ENCODE measurements at regions not wholly inside any gene's neighbourhood (a gene's known extent, or its start where the extent isn't known, plus 50 kb on each side); places are given as distances from the start of the nearest gene placed in this dataset.
A peak's percentile ranks its signal among the peaks of the same experiment; 100 is the strongest.
"Not testable (repeated sequence)": the region's sequence is repeated elsewhere in the genome, so short reads cannot be mapped to it uniquely, and the experiment has no call there.

GRCh38 chr6:27133281-27134227 is 113.9 kb upstream of the PRSS16 start:
- DNase-seq (ENCODE audit: low read depth in 1 of 2, low spot score in 1 of 2): peak; percentile 38 to 45

DNA sequence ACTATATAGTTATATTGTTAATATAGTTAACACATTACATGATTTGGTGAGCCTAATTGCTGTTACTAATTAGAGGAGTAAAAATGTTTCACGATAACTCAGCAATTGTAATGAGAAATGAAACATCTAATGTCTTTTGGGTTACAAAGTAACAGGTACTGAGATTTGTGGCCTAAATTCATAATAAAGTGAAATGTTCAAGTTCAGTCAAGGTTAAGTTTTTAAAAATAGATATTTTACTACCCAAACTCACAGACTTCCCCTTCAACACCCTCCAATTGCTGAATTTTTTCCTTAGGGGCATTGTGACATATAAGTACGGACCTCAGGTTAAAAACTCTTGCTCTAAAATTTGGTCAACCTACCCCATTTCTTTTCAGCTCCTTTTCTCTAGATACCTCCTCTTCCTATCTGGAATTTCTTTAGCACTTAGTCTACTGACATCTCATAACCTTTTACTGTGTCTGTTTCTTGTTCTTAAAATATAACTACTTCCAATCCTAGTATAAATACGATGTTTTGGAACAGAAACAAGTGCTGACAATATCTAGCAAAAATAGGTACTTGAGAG is 112.3 kb upstream of the PRSS16 start:
- DNase-seq (ENCODE audit: low read depth in 1 of 2, low spot score in 1 of 2): no peak

DNA sequence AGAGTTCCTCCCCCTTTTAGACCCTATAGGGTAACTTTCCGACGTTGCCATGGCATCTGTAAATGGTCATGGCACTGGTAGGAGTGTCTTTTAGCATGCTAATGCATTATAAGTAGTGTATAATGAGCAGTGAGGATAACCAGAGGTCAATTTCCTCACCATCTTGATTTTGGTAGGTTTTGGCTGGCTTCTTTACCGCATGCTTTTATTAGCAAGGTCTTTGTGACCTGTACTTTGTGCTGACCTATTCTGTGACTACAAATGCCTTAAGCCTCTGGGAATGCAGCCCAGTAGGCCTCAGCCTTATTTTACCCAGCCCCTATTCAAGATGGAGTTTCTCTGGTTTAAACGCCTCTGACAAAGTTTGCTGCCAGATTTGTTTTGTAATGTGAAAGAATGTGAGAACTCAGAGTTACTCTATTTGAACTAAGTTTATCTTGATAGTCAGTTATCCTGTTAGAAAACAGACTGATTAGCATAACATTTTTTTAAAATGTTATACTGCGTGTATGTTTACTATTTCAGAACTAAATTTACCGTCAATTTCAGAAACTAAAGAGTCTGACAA is 111.3 kb upstream of the PRSS16 start:
- DNase-seq (ENCODE audit: low read depth in 1 of 2, low spot score in 1 of 2): no peak

GRCh38 chr6:27136978-27137814 is 110.3 kb upstream of the PRSS16 start:
- no peak for DNase-seq (ENCODE audit: low read depth in 1 of 2, low spot score in 1 of 2)

GRCh38 chr6:27138406-27138805 is 109.1 kb upstream of the PRSS16 start:
- DNase-seq (ENCODE audit: low read depth in 1 of 2, low spot score in 1 of 2): no peak

DNA sequence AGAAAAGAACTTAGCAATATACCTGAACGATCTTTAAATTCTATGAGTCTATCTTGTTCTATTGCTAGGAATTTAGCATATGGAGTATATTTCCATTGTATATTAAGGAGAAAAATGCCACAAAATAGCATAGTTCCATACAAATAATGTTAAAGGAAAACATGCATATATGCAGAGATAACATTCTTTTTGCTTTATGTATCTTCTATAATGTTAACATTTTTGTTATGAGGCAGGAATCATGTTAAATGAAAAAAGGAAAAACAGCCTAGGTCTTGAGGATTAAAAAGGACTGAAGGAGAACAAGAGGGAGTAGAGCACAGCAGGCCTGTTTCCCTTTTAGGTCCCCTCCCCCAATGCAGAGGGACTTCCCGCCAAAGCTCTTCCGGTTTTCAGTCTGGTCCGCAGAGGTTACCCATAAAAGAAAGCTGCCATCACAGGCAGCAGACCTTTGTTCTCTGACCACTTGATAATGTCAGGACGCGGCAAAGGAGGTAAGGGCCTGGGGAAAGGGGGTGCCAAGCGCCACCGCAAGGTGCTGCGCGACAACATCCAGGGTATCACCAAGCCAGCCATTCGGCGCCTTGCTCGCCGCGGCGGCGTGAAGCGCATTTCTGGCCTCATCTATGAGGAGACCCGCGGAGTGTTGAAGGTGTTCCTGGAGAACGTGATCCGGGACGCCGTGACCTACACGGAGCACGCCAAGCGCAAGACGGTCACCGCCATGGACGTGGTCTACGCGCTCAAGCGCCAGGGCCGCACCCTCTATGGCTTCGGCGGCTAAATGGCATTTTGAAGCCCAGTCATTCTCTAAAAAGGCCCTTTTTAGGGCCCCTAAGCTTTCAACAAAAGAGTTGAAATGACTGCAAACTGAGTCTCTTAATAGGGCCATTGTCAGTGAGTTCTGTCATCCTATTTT is 108.4 kb upstream of the PRSS16 start:
- peak; percentile 24 to 33 for DNase-seq (ENCODE audit: low read depth in 1 of 2, low spot score in 1 of 2)

GRCh38 chr6:27139756-27140579 is 107.5 kb upstream of the PRSS16 start:
- DNase-seq (ENCODE audit: low read depth in 1 of 2, low spot score in 1 of 2): no peak

DNA sequence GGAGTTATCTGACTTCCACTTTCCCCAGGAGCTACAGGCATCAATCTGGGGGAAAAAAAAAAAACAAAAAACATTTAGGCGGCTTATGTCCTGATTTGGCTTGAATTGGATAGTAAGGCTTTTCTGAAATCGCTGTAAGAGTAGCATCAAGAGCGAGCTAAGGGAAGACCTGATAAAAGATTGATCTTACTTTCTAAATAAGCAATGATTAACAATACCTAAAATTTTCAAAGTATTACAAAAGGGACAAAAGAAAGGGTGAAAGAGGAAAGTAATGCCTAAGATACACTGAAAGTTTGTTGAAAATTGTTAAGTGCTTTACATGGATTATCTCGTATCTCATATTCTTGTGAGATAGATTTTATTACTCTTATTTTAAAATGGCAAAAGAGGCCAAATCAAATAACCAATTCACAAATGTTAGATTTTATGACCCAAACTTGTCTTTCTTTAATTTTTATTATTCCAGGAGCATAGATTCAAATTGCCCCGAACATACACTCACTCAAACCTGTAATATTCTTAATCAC is 106.4 kb upstream of the PRSS16 start:
- DNase-seq (ENCODE audit: low read depth in 1 of 2, low spot score in 1 of 2): no peak

GRCh38 chr6:27141529-27142015 is 105.9 kb upstream of the PRSS16 start:
- DNase-seq (ENCODE audit: low read depth in 1 of 2, low spot score in 1 of 2): no peak

DNA sequence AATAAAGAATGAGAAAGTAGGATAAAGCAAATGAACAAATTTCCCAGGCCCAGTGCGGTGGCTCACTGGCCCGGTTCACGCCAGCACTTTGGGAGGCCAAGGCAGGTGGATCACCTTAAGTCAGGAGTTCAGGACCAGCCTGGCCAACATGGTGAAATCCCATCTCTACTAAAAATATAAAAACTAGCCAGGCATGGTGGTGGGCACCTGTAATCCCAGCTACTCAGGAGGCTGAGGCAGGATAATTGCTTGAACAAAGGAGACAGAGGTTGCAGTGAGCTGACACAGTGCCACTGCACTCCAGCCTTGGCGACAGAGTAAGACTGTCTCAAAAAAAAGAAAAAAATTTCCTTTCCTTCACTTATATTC is 104.5 kb upstream of the PRSS16 start:
- not testable (repeated sequence) for DNase-seq (ENCODE audit: low read depth in 1 of 2, low spot score in 1 of 2)

DNA sequence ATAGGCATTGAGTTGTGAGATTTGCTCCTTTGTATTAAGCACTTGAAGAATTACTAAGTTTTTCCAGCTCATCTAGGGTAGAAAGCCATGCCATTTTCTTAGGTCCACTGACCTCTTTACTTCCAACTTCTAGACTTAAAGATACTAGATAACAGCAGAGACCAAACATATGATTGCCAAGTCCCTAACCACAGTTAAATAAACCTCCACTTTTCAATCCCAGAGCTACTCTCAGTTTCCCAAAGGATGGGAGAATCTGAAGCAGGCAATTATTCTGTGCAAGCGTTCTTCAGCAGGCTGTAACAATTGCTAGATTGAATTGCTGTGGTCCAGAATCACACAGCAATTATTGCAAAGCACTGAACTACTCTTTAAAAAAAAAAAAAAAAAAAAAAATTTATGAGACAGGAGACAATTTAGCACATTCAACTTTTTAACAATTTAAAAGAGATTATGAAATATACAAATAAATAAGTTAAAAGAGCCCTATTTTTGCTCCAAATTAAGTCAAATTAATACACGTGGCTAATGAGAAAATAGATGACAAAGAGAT is 104.0 kb upstream of the PRSS16 start:
- no peak for DNase-seq (ENCODE audit: low read depth in 1 of 2, low spot score in 1 of 2)

- DNase-seq (ENCODE audit: low read depth in 1 of 2, low spot score in 1 of 2): no peak
Observed at GRCh38 chr6:27144740-27145079, 102.8 kb upstream of the PRSS16 start.

- DNase-seq (ENCODE audit: low read depth in 1 of 2, low spot score in 1 of 2): peak in 1 of 2 donors; percentile 43
Observed at GRCh38 chr6:27145731-27146455, 101.6 kb upstream of the PRSS16 start.

- not testable (repeated sequence) for DNase-seq (ENCODE audit: low read depth in 1 of 2, low spot score in 1 of 2)
Observed at GRCh38 chr6:27146456-27146705, 101.1 kb upstream of the PRSS16 start.

DNA sequence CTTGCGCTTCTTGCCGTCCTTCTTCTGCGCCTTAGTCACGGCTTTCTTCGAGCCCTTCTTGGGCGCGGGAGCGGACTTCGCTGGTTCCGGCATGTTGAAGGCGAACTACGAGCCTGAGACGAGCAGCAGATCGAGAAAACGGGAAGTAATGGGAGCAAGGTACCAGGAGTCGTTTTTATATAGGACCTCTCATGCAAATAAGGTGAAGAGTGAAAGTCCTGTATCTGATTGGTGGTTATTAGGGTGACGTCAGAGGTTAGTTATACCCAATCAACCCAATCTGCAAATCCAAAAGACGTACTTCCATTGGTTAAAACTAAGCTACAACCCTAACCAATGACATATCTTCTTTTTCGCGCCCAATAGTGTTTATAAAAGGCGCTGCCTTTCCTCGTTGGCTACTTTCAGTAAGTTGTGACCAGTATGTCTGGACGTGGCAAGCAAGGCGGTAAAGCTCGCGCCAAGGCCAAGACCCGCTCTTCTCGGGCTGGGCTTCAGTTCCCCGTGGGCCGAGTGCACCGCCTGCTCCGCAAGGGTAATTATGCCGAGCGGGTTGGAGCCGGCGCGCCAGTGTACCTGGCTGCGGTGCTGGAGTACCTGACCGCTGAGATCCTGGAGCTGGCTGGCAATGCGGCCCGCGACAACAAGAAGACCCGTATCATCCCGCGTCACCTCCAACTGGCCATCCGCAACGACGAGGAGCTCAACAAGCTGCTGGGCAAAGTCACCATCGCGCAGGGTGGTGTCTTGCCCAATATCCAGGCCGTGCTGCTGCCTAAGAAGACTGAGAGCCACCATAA is 100.6 kb upstream of the PRSS16 start:
- peak; percentile 55 to 57 for DNase-seq (ENCODE audit: low read depth in 1 of 2, low spot score in 1 of 2)

DNA sequence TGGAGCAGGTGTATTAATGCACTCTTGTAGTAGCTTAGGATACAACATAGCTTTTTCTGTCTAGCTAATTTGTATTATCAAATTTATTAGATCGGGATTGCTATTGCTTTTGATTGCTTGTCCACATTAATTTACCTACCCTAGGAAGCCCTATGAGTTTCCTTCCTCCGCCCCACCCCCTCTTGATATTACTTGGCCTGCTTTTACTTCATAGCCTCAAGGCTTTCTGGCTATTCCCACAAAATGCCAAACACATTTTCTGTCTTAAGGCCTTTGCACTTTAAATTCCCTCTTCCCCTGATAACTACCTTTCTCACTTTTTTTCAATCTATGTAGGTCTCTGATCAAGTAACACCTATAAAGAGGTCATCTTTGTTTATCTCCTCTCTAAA is 99.1 kb upstream of the PRSS16 start:
- DNase-seq (ENCODE audit: low read depth in 1 of 2, low spot score in 1 of 2): no peak

DNA sequence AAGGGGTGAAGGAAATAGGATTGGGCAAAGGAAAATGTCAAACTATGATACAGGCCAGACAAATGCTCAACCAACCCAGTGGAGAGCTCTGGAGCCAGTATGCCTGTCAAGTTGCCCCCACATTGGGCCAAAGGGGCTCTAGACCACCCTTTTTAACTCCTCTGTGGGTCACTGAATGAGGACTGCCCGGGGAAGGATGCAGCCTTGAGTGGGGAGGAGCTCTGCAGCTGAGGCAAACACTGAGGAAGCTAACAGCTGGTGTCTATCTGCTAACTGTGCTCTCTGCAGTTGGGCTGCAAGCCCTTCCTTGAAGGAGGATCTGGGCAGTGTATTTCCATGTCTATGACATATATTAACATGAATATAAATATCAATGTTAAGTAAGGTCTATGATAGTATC is 98.4 kb upstream of the PRSS16 start:
- no peak for DNase-seq (ENCODE audit: low read depth in 1 of 2, low spot score in 1 of 2)

- no peak for DNase-seq (ENCODE audit: low read depth in 1 of 2, low spot score in 1 of 2)
Observed at GRCh38 chr6:27154696-27155095, 92.8 kb upstream of the PRSS16 start.
